Loucy (cell line): ENCODE measurements at regions not wholly inside any gene's neighbourhood (a gene's known extent, or its start where the extent isn't known, plus 50 kb on each side); places are given as distances from the start of the nearest gene placed in this dataset.

Source experiments
- H2AFZ ChIP-seq: fragments of 200-600 bp; sonication (generic); 2 replicates; pipeline ENCODE4 v1.6.0; 2016; ENCODE audit warnings: antibody characterized with exemption, mild to moderate bottlenecking, low read length, moderate library complexity
- H3F3A ChIP-seq: fragments of 200-600 bp; 2 replicates; pipeline ENCODE4 v1.6.0; 2016; ENCODE audit warnings: antibody characterized with exemption, low read depth, mild to moderate bottlenecking
- H3K27me3 ChIP-seq: fragments of 200-600 bp; sonication (generic); 2 replicates; pipeline ENCODE4 v1.6.1; 2014; ENCODE audit warnings: low read length, mild to moderate bottlenecking; ENCODE audit not compliant: insufficient read depth, poor library complexity, severe bottlenecking
- H3K36me3 ChIP-seq: fragments of 200-600 bp; sonication (generic); 2 replicates; pipeline ENCODE4 v1.6.1; 2016; ENCODE audit warnings: low read length; ENCODE audit not compliant: insufficient read depth
- H3K4me1 ChIP-seq: fragments of 200-600 bp; sonication (generic); 2 replicates; pipeline ENCODE4 v1.5.1; 2014; ENCODE audit warnings: low read length, mild to moderate bottlenecking; ENCODE audit not compliant: insufficient read depth, poor library complexity, severe bottlenecking
- H3K4me2 ChIP-seq: fragments of 200-600 bp; sonication (generic); 2 replicates; pipeline ENCODE4 v1.6.0; 2014; ENCODE audit warnings: antibody characterized with exemption, low read length, low read depth, mild to moderate bottlenecking; ENCODE audit not compliant: poor library complexity, severe bottlenecking
- H3K4me3 ChIP-seq: fragments of 200-600 bp; sonication (generic); 2 replicates; pipeline ENCODE4 v1.5.1; 2014; ENCODE audit warnings: low read length, mild to moderate bottlenecking, mixed read lengths; ENCODE audit not compliant: poor library complexity, severe bottlenecking
- H3K79me2 ChIP-seq: fragments of 200-600 bp; sonication (generic); 2 replicates; pipeline ENCODE4 v1.6.1; 2014; ENCODE audit warnings: low read length; ENCODE audit not compliant: insufficient read depth
- H3K9ac ChIP-seq: fragments of 200-600 bp; sonication (generic); 2 replicates; pipeline ENCODE4 v1.6.0; 2014; ENCODE audit warnings: mild to moderate bottlenecking, low read depth, low read length, moderate library complexity; ENCODE audit not compliant: poor library complexity, severe bottlenecking
- H3K9me2 ChIP-seq: fragments of 200-600 bp; sonication (generic); replicated peaks from 2 replicates; pipeline ENCODE4 v1.6.1; 2016; ENCODE audit warnings: low read depth, low read length, mixed read lengths
- H3K9me3 ChIP-seq: fragments of 200-600 bp; sonication (generic); 2 replicates; pipeline ENCODE4 v1.6.1; 2014; ENCODE audit warnings: mild to moderate bottlenecking, antibody characterized with exemption, low read length, low read depth; ENCODE audit not compliant: insufficient read depth
- H4K20me1 ChIP-seq: fragments of 200-600 bp; sonication (generic); 2 replicates; pipeline ENCODE4 v1.6.0; 2014; ENCODE audit warnings: antibody characterized with exemption, low read length, mild to moderate bottlenecking; ENCODE audit not compliant: insufficient read depth, poor library complexity, severe bottlenecking
- EZH2phosphoT487 ChIP-seq: fragments of 200-600 bp; IDR thresholded peaks from 2 replicates; pipeline ENCODE4 v1.6.1; 2018; ENCODE audit warnings: antibody characterized with exemption, mild to moderate bottlenecking, moderate library complexity, borderline replicate concordance
- TF ChIP-seq, protein P1 (sequence below): fragments of 200-600 bp; sonication (generic); conservative IDR thresholded peaks from 2 replicates; pipeline ENCODE4 v1.5.1; 2014; ENCODE audit warnings: mild to moderate bottlenecking, antibody characterized with exemption, low read length

DNA sequence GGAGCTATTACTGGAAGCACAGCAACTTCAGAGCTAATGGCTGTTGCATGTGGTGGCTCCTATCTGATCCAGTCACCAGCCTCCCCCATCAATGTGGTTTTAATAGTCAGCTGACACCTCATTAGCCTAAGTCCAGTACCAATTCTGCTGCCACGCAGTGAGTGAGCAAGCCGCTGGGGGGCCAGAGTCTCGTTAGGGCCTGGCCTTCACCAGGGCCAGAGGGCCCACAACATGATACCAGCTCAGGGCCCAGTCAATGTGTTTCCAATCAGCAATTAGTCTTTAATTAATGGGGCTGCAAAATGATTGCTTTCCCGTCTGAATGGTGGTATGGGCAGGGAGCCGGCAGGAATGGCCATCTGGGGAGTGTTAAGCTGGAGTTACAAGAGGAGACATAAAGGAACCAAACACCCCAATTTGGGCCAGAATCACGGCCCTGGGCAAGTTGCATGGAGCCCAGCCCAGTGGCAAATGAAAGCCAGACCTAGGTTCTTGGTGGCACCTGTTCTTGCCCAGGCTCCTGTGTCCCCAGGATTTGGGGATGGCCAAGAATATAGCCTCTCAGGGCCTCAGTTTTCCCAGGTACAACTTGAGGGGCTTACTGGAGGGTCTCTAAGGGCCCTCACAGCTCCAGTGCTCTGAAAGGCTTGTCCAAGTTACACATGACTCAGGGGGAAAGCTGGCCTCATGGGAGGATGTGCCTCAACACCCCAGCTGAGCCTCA is 119.2 kb downstream of the EFNB1 start:
- Histone ChIP-seq H3K4me2 (no peak overlapping the region), H3K9me2 (no peaks in the 10 kb centered on the region), H3K27me3 (no peaks in the 10 kb centered on the region), H3F3A (no peaks in the 10 kb centered on the region), H3K36me3 (no peaks in the 10 kb centered on the region), H3K4me1 (peaks cover 11% of the 10 kb centered on the region), H2AFZ (no peak overlapping the region), H3K9me3 (no peaks in the 10 kb centered on the region), H3K79me2 (no peaks in the 10 kb centered on the region), H3K4me3 (no peak overlapping the region), H3K9ac (no peak overlapping the region), H4K20me1 (no peaks in the 10 kb centered on the region)
- TF ChIP-seq EZH2phosphoT487, result no peak
- TF ChIP-seq, protein P1, sequence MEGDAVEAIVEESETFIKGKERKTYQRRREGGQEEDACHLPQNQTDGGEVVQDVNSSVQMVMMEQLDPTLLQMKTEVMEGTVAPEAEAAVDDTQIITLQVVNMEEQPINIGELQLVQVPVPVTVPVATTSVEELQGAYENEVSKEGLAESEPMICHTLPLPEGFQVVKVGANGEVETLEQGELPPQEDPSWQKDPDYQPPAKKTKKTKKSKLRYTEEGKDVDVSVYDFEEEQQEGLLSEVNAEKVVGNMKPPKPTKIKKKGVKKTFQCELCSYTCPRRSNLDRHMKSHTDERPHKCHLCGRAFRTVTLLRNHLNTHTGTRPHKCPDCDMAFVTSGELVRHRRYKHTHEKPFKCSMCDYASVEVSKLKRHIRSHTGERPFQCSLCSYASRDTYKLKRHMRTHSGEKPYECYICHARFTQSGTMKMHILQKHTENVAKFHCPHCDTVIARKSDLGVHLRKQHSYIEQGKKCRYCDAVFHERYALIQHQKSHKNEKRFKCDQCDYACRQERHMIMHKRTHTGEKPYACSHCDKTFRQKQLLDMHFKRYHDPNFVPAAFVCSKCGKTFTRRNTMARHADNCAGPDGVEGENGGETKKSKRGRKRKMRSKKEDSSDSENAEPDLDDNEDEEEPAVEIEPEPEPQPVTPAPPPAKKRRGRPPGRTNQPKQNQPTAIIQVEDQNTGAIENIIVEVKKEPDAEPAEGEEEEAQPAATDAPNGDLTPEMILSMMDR, result no peak

DNA sequence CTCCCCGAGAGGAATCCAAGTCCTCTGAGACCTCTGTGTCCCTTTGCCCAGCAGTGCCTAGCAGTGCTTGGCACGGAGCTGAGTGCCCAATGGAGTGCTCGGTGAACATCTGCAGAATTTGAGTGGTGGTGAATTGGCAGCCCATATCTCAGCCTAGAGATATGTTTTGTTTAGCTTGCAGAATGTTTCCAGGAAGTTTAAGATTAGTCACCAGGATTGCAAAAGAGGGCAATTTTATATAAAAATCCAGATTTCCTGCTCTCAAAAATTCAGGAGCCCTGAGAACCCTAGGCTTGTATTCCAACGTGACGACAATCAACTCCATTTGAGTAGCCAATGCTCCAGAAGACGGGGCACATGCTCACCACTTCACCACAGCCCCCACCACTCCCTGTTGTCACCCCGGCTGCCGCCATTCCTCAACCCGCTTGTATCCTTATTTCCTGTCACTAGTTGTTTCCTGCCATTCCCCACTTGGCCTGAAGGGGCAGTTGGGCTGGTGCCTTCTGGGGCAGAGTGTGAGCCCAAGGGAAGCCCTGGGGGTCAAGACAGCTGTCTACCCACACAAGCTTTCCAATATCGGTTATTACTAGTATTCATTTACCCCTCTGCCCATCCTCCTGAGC is 116.9 kb downstream of the EFNB1 start:
- Histone ChIP-seq H3K4me3 (no peak overlapping the region), H3K4me2 (no peak overlapping the region), H3K79me2 (no peaks in the 10 kb centered on the region), H3F3A (no peaks in the 10 kb centered on the region), H3K9ac (no peak overlapping the region), H3K36me3 (no peaks in the 10 kb centered on the region), H3K27me3 (no peaks in the 10 kb centered on the region), H2AFZ (no peak overlapping the region), H3K4me1 (peaks cover 11% of the 10 kb centered on the region), H4K20me1 (no peaks in the 10 kb centered on the region), H3K9me2 (no peaks in the 10 kb centered on the region), H3K9me3 (no peaks in the 10 kb centered on the region)
- TF ChIP-seq, protein P1, result peak; percentile 31
- TF ChIP-seq EZH2phosphoT487, result no peak

DNA sequence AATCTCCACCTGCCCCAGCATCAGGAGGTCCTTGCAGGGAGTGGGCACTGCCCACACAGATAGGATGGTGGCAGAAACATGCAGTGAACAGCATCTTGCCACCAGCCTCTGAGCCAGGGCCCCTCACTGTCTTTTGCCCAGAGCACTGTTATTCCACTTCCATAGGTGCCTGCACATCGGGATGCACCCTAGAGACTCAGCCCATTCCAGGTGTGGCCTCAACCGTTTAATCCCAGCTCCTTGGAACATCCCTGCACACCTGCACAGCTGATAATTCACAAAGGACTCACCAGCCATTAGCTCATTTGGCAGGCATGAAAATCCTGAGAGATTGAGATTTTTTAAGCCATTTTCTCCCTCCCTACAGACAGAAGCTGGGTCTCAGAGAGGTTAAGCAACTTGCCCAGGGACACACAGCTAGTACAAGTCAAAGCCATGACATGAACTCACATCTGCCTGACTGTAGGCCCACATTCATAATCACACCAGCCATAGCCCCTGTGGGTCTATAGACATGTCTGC is 116.3 kb downstream of the EFNB1 start:
- Histone ChIP-seq H3K4me2 (no peak overlapping the region), H3K9me3 (no peaks in the 10 kb centered on the region), H3K4me3 (no peak overlapping the region), H3K9ac (no peak overlapping the region), H3F3A (no peaks in the 10 kb centered on the region), H3K4me1 (peaks cover 11% of the 10 kb centered on the region), H3K36me3 (no peaks in the 10 kb centered on the region), H3K79me2 (no peaks in the 10 kb centered on the region), H2AFZ (no peak overlapping the region), H3K9me2 (no peaks in the 10 kb centered on the region), H3K27me3 (no peaks in the 10 kb centered on the region), H4K20me1 (no peaks in the 10 kb centered on the region)
- TF ChIP-seq EZH2phosphoT487, result no peak
- TF ChIP-seq, protein P1, result no peak
